Right cardiac atrium (tissue), 5 donors: ENCODE measurements at regions not wholly inside any gene's neighbourhood (a gene's known extent, or its start where the extent isn't known, plus 50 kb on each side); places are given as distances from the start of the nearest gene placed in this dataset.
A peak's percentile ranks its signal among the peaks of the same experiment; 100 is the strongest.
"Not testable (repeated sequence)": the region's sequence is repeated elsewhere in the genome, so short reads cannot be mapped to it uniquely, and the experiment has no call there.

Experiments used
- ATAC-seq, 2 donors: fragments of 200-7000 bp; cut with Tn5 transposase; one replicate each; pipeline versions ENCODE4 v1.8.0 to v1.9.1; 2020; ENCODE audit warnings: moderate library complexity in 2 of 2, mild to moderate bottlenecking in 1 of 2
- DNase-seq, 3 donors: peaks; one replicate each; pipeline ENCODE4 v3.0.0-alpha.2; 2020
- H3K27ac ChIP-seq: one replicate; pipeline ENCODE4 v1.5.1; 2013; ENCODE audit warnings: mild to moderate bottlenecking, low read length, control low read depth, moderate library complexity
- H3K27me3 ChIP-seq: one replicate; pipeline ENCODE4 v1.6.1; 2013; ENCODE audit not compliant: control insufficient read depth, insufficient read depth
- H3K4me1 ChIP-seq: one replicate; pipeline ENCODE4 v1.6.1; 2013; ENCODE audit warnings: low read length; ENCODE audit not compliant: control insufficient read depth, insufficient read depth
- H3K4me3 ChIP-seq: one replicate; pipeline ENCODE4 v1.5.1; 2013; ENCODE audit warnings: low read length, control low read depth
- H3K9me3 ChIP-seq: one replicate; pipeline ENCODE4 v1.6.1; 2013; ENCODE audit warnings: low read length; ENCODE audit not compliant: control insufficient read depth
- WGBS: extraction: QIAGEN DNeasy Blood & Tissue Kit; methylation state at CpG from one replicate; pipeline ENCODE4 v1.1.7; 2013; 5-methylcytosine and 5-hydroxymethylcytosine counted together
- intact Hi-C, 4 donors: fragments of 100-400 bp; cut with DNase I; formaldehyde crosslinking; loops; one replicate each; pipeline versions ENCODE4 v1.11.0 to v1.14.0; 2022 to 2023
- donor health status: healthy with polysubstance abuse.
- donor health status: DM: no; HTN: yes; CAD: no.
- donor health status: DM: no; HTN: no; CAD: no.
- donor health status: DM: no; HTN: yes; CAD: no; lungs with severe emphysema.
- donor health status: DM: yes; HTN: yes; CAD: no.

DNA sequence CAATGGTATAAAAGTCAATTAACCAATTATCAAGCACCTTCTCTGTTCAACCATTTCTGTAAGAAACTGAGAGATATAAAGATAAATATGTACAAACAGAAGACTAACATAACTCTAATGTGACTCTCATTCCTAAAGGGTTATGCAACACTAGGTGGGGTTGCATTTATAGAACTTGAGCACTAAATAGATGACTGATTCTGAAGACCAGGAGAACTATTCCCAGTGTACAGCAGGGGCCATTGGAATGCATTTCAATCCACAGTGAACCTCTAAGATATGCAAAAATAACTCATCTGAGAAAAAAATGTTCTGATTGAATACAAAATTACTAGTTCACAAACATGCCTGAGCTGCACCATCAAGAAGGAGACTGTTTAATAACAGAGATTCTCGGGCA is 341.2 kb upstream of the STEAP1 start:
- DNase-seq (no peak), ATAC-seq (no peak)
- WGBS: 75% methylated on average over 1 of the region's 1 CpG
- H3K9me3 ChIP-seq: no peaks in the 10 kb centered on the region
- no peak overlapping the region for H3K27ac ChIP-seq
- intact Hi-C loops: no loop called here
- no peaks in the 10 kb centered on the region for H3K27me3 ChIP-seq
- H3K4me1 ChIP-seq: no peaks in the 10 kb centered on the region
- H3K4me3 ChIP-seq: no peak overlapping the region

DNA sequence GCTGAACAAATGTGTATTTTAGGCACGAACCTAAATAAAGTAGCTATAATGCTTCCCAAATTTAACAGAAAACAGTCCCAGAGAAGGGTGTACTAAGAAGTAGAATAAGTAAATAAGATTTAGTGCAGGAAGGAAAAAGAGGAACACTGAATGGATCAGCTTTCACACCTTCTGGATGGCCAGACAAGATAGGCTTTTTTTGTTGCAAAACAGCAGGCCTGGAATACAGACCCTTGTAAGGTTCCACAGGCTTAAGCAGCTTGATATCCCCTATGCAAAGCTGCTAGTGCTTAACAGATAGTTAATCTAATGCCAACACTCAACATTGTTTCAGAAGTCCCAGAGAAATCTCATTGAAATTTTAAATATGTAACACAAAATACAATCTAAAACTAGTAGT is 328.1 kb upstream of the STEAP1 start:
- no peak for ATAC-seq

DNA sequence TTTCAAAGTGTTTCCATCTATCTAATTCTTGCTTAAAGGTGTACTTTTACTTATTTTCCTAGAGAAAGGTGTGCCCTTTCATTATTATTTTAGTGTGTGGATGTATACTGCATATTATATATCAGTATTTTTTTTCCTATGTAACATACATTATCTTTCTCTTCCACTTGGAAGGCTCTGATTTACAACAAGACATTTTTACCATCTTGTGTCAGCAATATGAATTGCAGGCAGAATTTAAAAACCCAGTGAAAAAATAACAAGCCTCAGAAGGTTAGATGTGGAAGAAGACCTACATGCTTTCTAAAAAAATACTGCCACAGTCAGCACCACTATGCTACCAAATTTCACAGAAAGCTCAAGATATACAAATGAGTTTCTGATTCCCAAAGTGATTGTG is 327.7 kb upstream of the STEAP1 start:
- no peaks in the 10 kb centered on the region for H3K9me3 ChIP-seq
- no peaks in the 10 kb centered on the region for H3K27me3 ChIP-seq
- intact Hi-C loops: no loop called here

More for the DNA sequence above, 328.1 kb upstream of the STEAP1 start:
- no peaks in the 10 kb centered on the region for H3K27me3 ChIP-seq
- 62% methylated on average over 1 of the region's 1 CpG for WGBS
- no peak overlapping the region for H3K27ac ChIP-seq
- H3K9me3 ChIP-seq: no peaks in the 10 kb centered on the region
- intact Hi-C loops: no loop called here
- H3K4me3 ChIP-seq: no peak overlapping the region
- no peak for DNase-seq
- H3K4me1 ChIP-seq: no peaks in the 10 kb centered on the region

DNA sequence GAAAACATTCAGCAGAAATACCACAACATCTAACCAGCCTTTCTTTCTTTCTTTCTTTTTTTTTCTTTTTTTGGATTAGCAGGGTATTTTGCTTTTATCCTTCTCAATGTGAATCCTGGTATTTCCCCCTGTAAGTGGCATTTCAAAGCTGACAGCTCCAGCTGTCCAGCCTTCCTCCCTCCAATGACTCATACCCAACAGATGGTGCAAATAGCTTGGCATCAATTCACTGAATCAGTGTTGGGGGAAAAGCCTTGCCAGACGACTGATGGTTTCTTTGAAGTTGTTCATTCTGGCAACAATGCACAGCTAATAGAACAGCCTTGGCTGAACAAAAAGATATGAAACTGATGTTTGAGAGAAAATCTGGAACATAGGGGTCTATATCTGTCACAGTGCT is 316.8 kb upstream of the STEAP1 start:
- DNase-seq (no peak), ATAC-seq (peak in 1 of 2 donors; percentile 44)
- intact Hi-C loops: no loop called here
- H3K27ac ChIP-seq: no peak overlapping the region
- peaks cover 2% of the 10 kb centered on the region for H3K4me1 ChIP-seq
- H3K4me3 ChIP-seq: no peak overlapping the region
- no peaks in the 10 kb centered on the region for H3K27me3 ChIP-seq
- 19% methylated on average over 1 of the region's 1 CpG for WGBS
- no peaks in the 10 kb centered on the region for H3K9me3 ChIP-seq

More for the DNA sequence above, 327.7 kb upstream of the STEAP1 start:
- Histone ChIP-seq H3K4me3 (no peak overlapping the region), H3K4me1 (no peaks in the 10 kb centered on the region), H3K27ac (no peak overlapping the region)
- DNase-seq (no peak), ATAC-seq (no peak)

DNA sequence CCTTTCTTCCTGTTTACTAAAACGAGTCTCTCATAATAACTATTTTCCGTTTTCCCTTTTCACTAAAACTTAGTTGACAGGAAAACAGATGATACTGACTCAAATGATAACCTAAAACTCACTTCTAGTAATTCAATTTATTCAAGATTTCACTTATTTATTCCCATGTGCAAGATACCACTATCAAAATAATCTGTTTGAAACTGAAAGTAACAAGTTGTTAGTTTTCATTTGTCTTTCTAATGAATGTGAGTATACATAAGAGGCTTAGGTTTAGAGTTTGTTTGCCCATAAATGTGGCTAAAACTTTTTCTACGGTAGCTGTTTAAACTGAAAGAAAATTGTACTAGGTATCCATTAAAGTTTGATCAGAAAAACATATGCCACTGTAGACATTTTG is 314.9 kb upstream of the STEAP1 start:
- H3K4me3 ChIP-seq: no peak overlapping the region
- intact Hi-C loops: no loop called here
- DNase-seq (no peak), ATAC-seq (no peak)
- peaks cover 2% of the 10 kb centered on the region for H3K4me1 ChIP-seq
- H3K9me3 ChIP-seq: no peaks in the 10 kb centered on the region
- no peaks in the 10 kb centered on the region for H3K27me3 ChIP-seq
- 68% methylated on average over 3 of the region's 3 CpGs for WGBS
- no peak overlapping the region for H3K27ac ChIP-seq

DNA sequence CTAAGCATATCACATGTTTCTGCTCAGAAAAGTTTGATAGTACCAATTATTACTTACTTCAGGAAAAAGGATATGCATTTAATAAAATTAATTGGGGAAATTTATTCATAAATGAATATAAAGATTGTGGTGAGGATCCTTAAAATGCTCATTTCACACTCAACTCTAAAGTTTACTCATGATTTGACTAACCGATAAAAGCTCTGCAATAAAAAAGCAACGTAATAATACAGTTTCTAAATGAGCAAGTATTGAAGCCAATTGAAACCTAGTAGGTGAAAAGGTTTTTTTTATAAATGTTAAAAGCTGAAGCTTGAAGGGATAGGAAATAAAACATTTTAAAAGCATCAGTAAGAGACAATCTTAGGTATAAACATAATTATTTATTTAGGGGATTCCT is 308.3 kb upstream of the STEAP1 start:
- intact Hi-C loops: no loop called here
- H3K4me1 ChIP-seq: no peaks in the 10 kb centered on the region
- ATAC-seq (no peak), DNase-seq (no peak)
- no peak overlapping the region for H3K4me3 ChIP-seq
- no peaks in the 10 kb centered on the region for H3K27me3 ChIP-seq
- no peaks in the 10 kb centered on the region for H3K9me3 ChIP-seq
- 87% methylated on average over 2 of the region's 2 CpGs for WGBS
- H3K27ac ChIP-seq: no peak overlapping the region

DNA sequence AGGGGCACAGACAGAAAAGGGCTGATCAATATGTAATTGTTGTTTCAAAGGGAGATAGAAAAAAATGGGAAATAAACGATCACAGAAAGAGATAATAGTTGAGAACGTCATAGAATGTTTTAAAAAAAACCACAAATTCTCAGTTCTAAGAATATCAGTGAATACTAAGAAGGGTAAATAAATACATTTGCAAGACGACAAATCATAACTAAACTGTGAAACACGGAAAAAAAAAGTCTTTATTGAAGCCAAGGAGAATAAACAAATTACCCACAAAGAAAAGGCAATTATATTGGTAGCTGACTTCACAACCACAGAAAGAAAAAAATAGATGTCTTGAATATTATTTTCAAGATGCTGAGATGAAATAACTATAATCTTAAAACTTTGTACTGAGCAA is 305.2 kb upstream of the STEAP1 start:
- no peaks in the 10 kb centered on the region for H3K27me3 ChIP-seq
- ATAC-seq (no peak), DNase-seq (no peak)
- no peaks in the 10 kb centered on the region for H3K9me3 ChIP-seq
- intact Hi-C loops: no loop called here
- no peak overlapping the region for H3K27ac ChIP-seq
- no peaks in the 10 kb centered on the region for H3K4me1 ChIP-seq
- whole genome bisulfite sequencing: 66% methylated on average over 4 of the region's 4 CpGs
- no peak overlapping the region for H3K4me3 ChIP-seq

DNA sequence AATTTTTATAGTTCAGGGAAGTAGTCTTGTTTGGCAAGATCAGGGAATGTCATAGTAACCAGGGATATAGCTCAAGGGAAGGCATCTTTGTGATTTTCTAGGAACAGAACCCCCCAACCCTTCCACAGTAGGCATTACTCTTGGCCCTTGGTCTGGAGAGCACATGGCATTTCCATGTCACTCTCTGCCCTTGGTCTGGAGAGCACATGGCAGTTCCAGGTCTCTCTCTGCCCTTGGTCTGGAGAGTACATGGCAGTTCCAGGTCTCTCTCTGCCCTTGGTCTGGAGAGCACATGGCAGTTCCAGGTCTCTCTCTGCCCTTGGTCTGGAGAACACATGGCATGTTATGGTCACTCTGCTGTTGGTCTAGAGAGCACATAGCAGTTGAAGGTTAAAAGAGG is 297.2 kb upstream of the STEAP1 start:
- intact Hi-C loops, DNase-seq, H3K4me1 ChIP-seq, H3K4me3 ChIP-seq, H3K27me3 ChIP-seq, H3K27ac ChIP-seq, ATAC-seq, H3K9me3 ChIP-seq: not testable (repeated sequence)

DNA sequence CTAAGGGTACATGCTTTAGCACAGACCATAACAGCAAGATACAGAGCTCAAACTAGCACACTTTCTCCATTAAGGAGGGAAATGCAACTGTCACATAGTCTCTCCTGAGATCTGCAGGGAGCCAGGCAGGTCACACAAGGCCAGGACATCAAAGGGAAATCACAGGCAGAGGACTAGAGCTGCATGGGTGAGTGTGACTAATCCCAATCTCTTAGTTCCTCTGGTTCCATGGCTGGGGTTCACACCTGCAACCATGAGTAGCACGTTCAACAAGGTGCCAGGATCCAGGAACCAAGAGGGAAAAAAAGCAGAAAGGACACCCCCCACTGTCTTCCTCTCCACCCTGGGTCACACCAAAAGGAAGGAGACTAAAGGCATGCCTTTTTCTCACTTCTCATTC is 296.5 kb upstream of the STEAP1 start:
- H3K4me1 ChIP-seq: no peaks in the 10 kb centered on the region
- H3K27me3 ChIP-seq: no peaks in the 10 kb centered on the region
- WGBS: 69% methylated on average over 1 of the region's 1 CpG
- H3K4me3 ChIP-seq: no peak overlapping the region
- no peak overlapping the region for H3K27ac ChIP-seq
- peaks cover 4% of the 10 kb centered on the region for H3K9me3 ChIP-seq
- intact Hi-C loops: no loop called here
- DNase-seq: no peak
- ATAC-seq: no peak

DNA sequence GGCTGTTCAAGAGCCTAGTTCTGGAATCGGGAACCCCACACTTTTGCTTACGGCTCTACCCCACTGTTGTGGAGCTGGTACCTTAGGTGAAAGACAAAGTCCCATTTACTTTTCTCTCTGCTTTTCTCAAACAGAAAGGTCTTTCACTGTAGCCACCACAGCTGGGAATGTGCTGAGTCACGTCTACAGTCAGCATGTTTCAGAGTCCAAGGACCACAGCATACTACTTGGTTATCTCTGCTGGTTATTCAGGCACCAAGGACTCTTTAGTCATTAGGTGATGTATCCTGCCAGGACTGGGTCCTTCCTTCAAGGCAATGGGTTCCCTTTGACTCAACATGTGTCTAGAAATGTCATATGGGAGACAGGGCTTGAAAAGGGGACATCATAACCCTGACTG is 266.8 kb upstream of the STEAP1 start:
- intact Hi-C loops: no loop called here
- Histone ChIP-seq H3K27ac (no peak overlapping the region), H3K27me3 (no peaks in the 10 kb centered on the region), H3K9me3 (no peaks in the 10 kb centered on the region), H3K4me3 (no peak overlapping the region), H3K4me1 (no peaks in the 10 kb centered on the region)
- WGBS: 76% methylated on average over 3 of the region's 3 CpGs
- DNase-seq: no peak
- no peak for ATAC-seq

DNA sequence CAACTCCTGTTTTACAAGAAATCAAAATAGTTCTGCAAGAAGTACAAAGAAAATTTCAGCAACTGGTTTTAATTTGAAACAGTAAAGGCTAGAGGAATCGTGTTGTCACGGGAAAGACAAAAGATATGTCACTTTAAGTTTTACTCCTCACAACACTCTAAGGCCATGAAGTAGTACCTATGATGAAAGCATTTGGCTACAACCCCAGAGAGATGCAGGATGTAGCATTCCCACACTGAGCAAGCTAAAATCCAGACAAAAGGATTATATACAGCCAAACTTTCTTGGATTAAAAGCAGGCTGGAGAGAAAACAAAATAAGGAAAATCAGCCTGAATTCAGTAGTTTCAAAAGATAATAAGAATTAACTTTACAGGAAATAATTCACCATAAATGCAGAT is 245.5 kb upstream of the STEAP1 start:
- no peak for DNase-seq
- no peak overlapping the region for H3K27ac ChIP-seq
- intact Hi-C loops: no loop called here
- H3K27me3 ChIP-seq: no peaks in the 10 kb centered on the region
- H3K4me3 ChIP-seq: no peak overlapping the region
- no peaks in the 10 kb centered on the region for H3K4me1 ChIP-seq
- WGBS: 42% methylated on average over 2 of the region's 2 CpGs
- no peak for ATAC-seq
- no peaks in the 10 kb centered on the region for H3K9me3 ChIP-seq

DNA sequence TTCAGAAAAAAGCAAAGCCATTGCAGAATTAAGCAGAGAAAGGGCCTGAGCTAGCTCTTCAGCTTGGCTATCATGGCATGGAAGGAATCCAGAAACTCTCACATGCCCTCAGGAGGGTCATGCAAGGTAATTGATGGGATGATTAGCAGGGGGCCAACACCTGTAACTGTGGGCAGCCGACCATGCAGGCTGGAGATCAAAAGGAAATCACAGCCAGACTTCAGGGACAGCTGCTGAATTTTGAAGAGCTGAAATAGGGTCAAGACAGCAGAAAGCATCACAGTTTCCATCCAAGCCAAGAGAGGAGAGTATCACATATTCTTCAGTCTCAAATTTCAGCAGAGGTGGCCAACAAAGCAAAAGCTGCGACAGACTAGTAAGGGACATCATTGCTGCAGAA is 239.6 kb upstream of the STEAP1 start:
- H3K27ac ChIP-seq: no peak overlapping the region
- no peak overlapping the region for H3K4me3 ChIP-seq
- WGBS: 32% methylated on average over 2 of the region's 2 CpGs
- intact Hi-C loops: no loop called here
- peaks cover 1% of the 10 kb centered on the region for H3K4me1 ChIP-seq
- H3K27me3 ChIP-seq: no peaks in the 10 kb centered on the region
- no peak for ATAC-seq
- DNase-seq: no peak
- H3K9me3 ChIP-seq: no peaks in the 10 kb centered on the region
